NCI-H146 treated with DMSO at 0.1 percent for 48 hours (cell line): ENCODE measurements at regions not wholly inside any gene's neighbourhood (a gene's known extent, or its start where the extent isn't known, plus 50 kb on each side); places are given as distances from the start of the nearest gene placed in this dataset.

Experiments used
- DNase-seq: peaks from one replicate; lab custom pipeline; 2025; ENCODE audit not compliant: unreplicated experiment; lab: John Stamatoyannopoulos, UW

- DNase-seq, result no peak
Observed at GRCh38 chr2:103012590-103012989, 250.8 kb downstream of the TMEM182 start.

GRCh38 chr2:103025056-103025455 lies 263.2 kb downstream of the TMEM182 start:
- no peak for DNase-seq

DNA sequence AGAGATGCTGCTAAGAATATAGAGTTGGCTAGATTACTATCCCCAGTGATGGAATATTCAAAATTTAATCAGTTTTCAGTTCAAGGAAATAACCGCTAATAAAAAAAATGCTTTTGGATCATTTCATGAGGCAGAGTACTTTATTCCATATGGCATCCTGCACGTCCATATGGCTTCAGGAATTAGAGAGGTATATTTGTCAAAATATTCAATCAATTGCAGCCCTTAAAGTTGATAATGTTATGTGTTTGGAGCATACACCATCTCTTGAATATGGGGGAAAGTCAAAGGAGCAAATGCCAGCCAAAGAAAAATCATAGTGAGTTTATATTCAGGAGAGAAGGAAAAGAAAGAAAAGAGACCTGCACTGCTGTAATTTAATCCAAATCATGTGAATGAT lies 266.4 kb downstream of the TMEM182 start:
- DNase-seq, result no peak
